H1 (cell line): ENCODE measurements at regions not wholly inside any gene's neighbourhood (a gene's known extent, or its start where the extent isn't known, plus 50 kb on each side); places are given as distances from the start of the nearest gene placed in this dataset.

Experiments used
- EP300 ChIP-seq, 2 experiments: IDR thresholded peaks; 1 replicate in 1 of 2; 2 replicates in 1 of 2; pipeline ENCODE4 v1.6.1; 2011 to 2012; ENCODE audit warnings: low read depth in 2 of 2, low read length in 2 of 2, mild to moderate bottlenecking in 2 of 2, borderline replicate concordance in 1 of 2, inconsistent platforms in 1 of 2, moderate library complexity in 1 of 2
- EZH2 ChIP-seq: fragments of 200-600 bp; sonication (generic); IDR thresholded peaks from 2 replicates; pipeline ENCODE4 v1.7.1; 2012; ENCODE audit warnings: low read depth, mild to moderate bottlenecking, moderate library complexity, low read length, inconsistent platforms; ENCODE audit not compliant: severe bottlenecking
- GABPA ChIP-seq: IDR thresholded peaks from 2 replicates; pipeline ENCODE4 v1.6.1; 2011; ENCODE audit warnings: mild to moderate bottlenecking, low read length, moderate library complexity, borderline replicate concordance; ENCODE audit not compliant: insufficient read depth
- HDAC2 ChIP-seq, 2 experiments: fragments of 300-600 bp in 1 of 2; sonication (generic) in 1 of 2; IDR thresholded peaks; 2 replicates each; pipeline ENCODE4 v1.6.1; 2011 to 2012; ENCODE audit warnings: low read depth in 2 of 2, low read length in 2 of 2, mild to moderate bottlenecking in 2 of 2, moderate library complexity in 2 of 2, borderline replicate concordance in 1 of 2, inconsistent platforms in 1 of 2
- NANOG ChIP-seq: IDR thresholded peaks from 2 replicates; pipeline ENCODE4 v1.6.1; 2011; ENCODE audit warnings: low read length, low read depth, mild to moderate bottlenecking, inconsistent platforms; ENCODE audit not compliant: insufficient read depth, poor library complexity, severe bottlenecking
- POLR2A ChIP-seq, 2 experiments: IDR thresholded peaks; 1 replicate in 1 of 2; 2 replicates in 1 of 2; pipeline ENCODE4 v1.6.1; 2011; ENCODE audit warnings: low read depth in 2 of 2, low read length in 2 of 2, mild to moderate bottlenecking in 2 of 2; ENCODE audit errors: control extremely low read depth in 1 of 2
- POLR2AphosphoS5 ChIP-seq: IDR thresholded peaks from 2 replicates; pipeline ENCODE4 v1.6.1; 2011; ENCODE audit warnings: low read depth, low read length
- POU5F1 ChIP-seq: IDR thresholded peaks from 2 replicates; pipeline ENCODE4 v1.6.1; 2011; ENCODE audit warnings: low read depth, mild to moderate bottlenecking, low read length, moderate library complexity
- SIN3A ChIP-seq, 2 experiments: IDR thresholded peaks in 1 of 2; conservative IDR thresholded peaks in 1 of 2; 2 replicates each; pipeline ENCODE4 v1.6.1; 2011 to 2012; ENCODE audit warnings: low read length in 2 of 2, improper control_type of control experiment in 1 of 2, low read depth in 1 of 2, mild to moderate bottlenecking in 1 of 2
- SP1 ChIP-seq: IDR thresholded peaks from 2 replicates; pipeline ENCODE4 v1.6.1; 2011; ENCODE audit warnings: low read depth, low read length

- no peak for TF ChIP-seq NANOG
- no peak for TF ChIP-seq POLR2A (IDR thresholded peaks at IDR 0.05; ENCODE audit: control extremely low read depth in 1 of 2, low read depth in 2 of 2, low read length in 2 of 2)
- no peak for TF ChIP-seq SP1
- TF ChIP-seq EP300 (IDR thresholded peaks at IDR 0.05; ENCODE audit: borderline replicate concordance in 1 of 2, low read depth in 2 of 2, low read length in 2 of 2), result no peak
- TF ChIP-seq SIN3A (conservative IDR thresholded peaks at IDR 0.05 in 1 of 2, IDR thresholded peaks at IDR 0.05 in 1 of 2; ENCODE audit: low read depth in 1 of 2, low read length in 2 of 2), result no peak
- TF ChIP-seq EZH2, result no peak
- TF ChIP-seq HDAC2 (IDR thresholded peaks at IDR 0.05; ENCODE audit: borderline replicate concordance in 1 of 2, low read depth in 2 of 2, low read length in 2 of 2), result no peak
- TF ChIP-seq GABPA, result no peak
- TF ChIP-seq POLR2AphosphoS5, result no peak
- no peak for TF ChIP-seq POU5F1
These were observed 391.5 kb upstream of the MIR17HG start for GRCh38 chr13:90956031-90956430.
